ENCODE measurements at regions not wholly inside any gene's neighbourhood (a gene's known extent, or its start where the extent isn't known, plus 50 kb on each side); places are given as distances from the start of the nearest gene placed in this dataset.

- TF ChIP-seq, protein P1, sequence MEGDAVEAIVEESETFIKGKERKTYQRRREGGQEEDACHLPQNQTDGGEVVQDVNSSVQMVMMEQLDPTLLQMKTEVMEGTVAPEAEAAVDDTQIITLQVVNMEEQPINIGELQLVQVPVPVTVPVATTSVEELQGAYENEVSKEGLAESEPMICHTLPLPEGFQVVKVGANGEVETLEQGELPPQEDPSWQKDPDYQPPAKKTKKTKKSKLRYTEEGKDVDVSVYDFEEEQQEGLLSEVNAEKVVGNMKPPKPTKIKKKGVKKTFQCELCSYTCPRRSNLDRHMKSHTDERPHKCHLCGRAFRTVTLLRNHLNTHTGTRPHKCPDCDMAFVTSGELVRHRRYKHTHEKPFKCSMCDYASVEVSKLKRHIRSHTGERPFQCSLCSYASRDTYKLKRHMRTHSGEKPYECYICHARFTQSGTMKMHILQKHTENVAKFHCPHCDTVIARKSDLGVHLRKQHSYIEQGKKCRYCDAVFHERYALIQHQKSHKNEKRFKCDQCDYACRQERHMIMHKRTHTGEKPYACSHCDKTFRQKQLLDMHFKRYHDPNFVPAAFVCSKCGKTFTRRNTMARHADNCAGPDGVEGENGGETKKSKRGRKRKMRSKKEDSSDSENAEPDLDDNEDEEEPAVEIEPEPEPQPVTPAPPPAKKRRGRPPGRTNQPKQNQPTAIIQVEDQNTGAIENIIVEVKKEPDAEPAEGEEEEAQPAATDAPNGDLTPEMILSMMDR (IDR thresholded peaks at IDR 0.05): no peak
- TF ChIP-seq POLR2A (IDR thresholded peaks at IDR 0.05): no peak
Measured at GRCh38 chr11:112469376-112469775, 208.7 kb upstream of the PLET1 start.

All from testis (tissue), 2 donors.